Central memory CD8-positive, alpha-beta T cell (primary cell): ENCODE measurements at regions not wholly inside any gene's neighbourhood (a gene's known extent, or its start where the extent isn't known, plus 50 kb on each side); places are given as distances from the start of the nearest gene placed in this dataset.

Experiments
- ATAC-seq: fragments of 150-1000 bp; cut with Tn5 transposase; replicated peaks from 2 replicates; pipeline ENCODE4 v1.10.0; 2022; ENCODE audit warnings: mild to moderate bottlenecking, moderate FRiP score, moderate number of reproducible peaks; ENCODE audit not compliant: poor library complexity, severe bottlenecking; ENCODE audit errors: extremely low read depth
- DNase-seq, 2 donors: peaks; one replicate each; pipeline ENCODE4 v3.0.0; 2021; ENCODE audit warnings: low spot score in 2 of 2
- H3K27ac Mint-ChIP-seq: one replicate; pipeline ENCODE4 v1.8.0; 2022; ENCODE audit warnings: low read depth, mild to moderate bottlenecking, moderate library complexity, mixed read lengths
- H3K27me3 Mint-ChIP-seq: one replicate; pipeline ENCODE4 v1.8.0; 2022; ENCODE audit warnings: mixed read lengths
- H3K36me3 Mint-ChIP-seq: one replicate; pipeline ENCODE4 v1.8.0; 2022; ENCODE audit warnings: mild to moderate bottlenecking, moderate library complexity, mixed read lengths; ENCODE audit not compliant: insufficient read depth
- H3K4me1 Mint-ChIP-seq: one replicate; pipeline ENCODE4 v1.8.0; 2022; ENCODE audit warnings: mixed read lengths
- H3K4me3 Mint-ChIP-seq: one replicate; pipeline ENCODE4 v1.8.0; 2022; ENCODE audit warnings: mild to moderate bottlenecking, moderate library complexity, mixed read lengths
- H3K9me3 Mint-ChIP-seq: one replicate; pipeline ENCODE4 v1.8.0; 2022; ENCODE audit warnings: mixed read lengths

- Mint-ChIP-seq H3K4me1 (no peaks in the 10 kb centered on the region), H3K27me3 (no peaks in the 10 kb centered on the region), H3K36me3 (no peaks in the 10 kb centered on the region), H3K9me3 (peaks cover 19% of the 10 kb centered on the region), H3K4me3 (no peak overlapping the region), H3K27ac (no peak overlapping the region)
- ATAC-seq (no peak), DNase-seq (no peak)
Observed at GRCh38 chr14:28652782-28653181, 113.8 kb upstream of the FOXG1 start.

- Mint-ChIP-seq H3K36me3 (no peaks in the 10 kb centered on the region), H3K27me3 (no peaks in the 10 kb centered on the region), H3K4me1 (no peaks in the 10 kb centered on the region), H3K27ac (no peak overlapping the region), H3K9me3 (peaks cover 19% of the 10 kb centered on the region), H3K4me3 (no peak overlapping the region)
- no peak for ATAC-seq
- DNase-seq: no peak
Observed at GRCh38 chr14:28653521-28653920, 113.1 kb upstream of the FOXG1 start.

GRCh38 chr14:28656704-28657255 lies 109.8 kb upstream of the FOXG1 start:
- H3K9me3 Mint-ChIP-seq: peaks cover 11% of the 10 kb centered on the region
- H3K27me3 Mint-ChIP-seq: no peaks in the 10 kb centered on the region
- no peak overlapping the region for H3K27ac Mint-ChIP-seq
- H3K4me3 Mint-ChIP-seq: no peak overlapping the region
- ATAC-seq: no peak
- no peaks in the 10 kb centered on the region for H3K4me1 Mint-ChIP-seq
- H3K36me3 Mint-ChIP-seq: no peaks in the 10 kb centered on the region
- DNase-seq: no peak

GRCh38 chr14:28661171-28661772 lies 105.3 kb upstream of the FOXG1 start:
- no peaks in the 10 kb centered on the region for H3K36me3 Mint-ChIP-seq
- H3K27ac Mint-ChIP-seq: no peak overlapping the region
- peaks cover 6% of the 10 kb centered on the region for H3K9me3 Mint-ChIP-seq
- no peaks in the 10 kb centered on the region for H3K27me3 Mint-ChIP-seq
- ATAC-seq (no peak), DNase-seq (no peak)
- no peak overlapping the region for H3K4me3 Mint-ChIP-seq
- no peaks in the 10 kb centered on the region for H3K4me1 Mint-ChIP-seq

- H3K27me3 Mint-ChIP-seq: no peaks in the 10 kb centered on the region
- ATAC-seq: no peak
- no peak overlapping the region for H3K4me3 Mint-ChIP-seq
Observed at GRCh38 chr14:28666961-28667360, 99.6 kb upstream of the FOXG1 start.

GRCh38 chr14:28671425-28671824 lies 95.2 kb upstream of the FOXG1 start:
- no peak for ATAC-seq
- Mint-ChIP-seq H3K4me1 (no peaks in the 10 kb centered on the region), H3K9me3 (peaks cover 28% of the 10 kb centered on the region), H3K27me3 (no peaks in the 10 kb centered on the region), H3K36me3 (no peaks in the 10 kb centered on the region), H3K27ac (no peak overlapping the region), H3K4me3 (no peak overlapping the region)
- no peak for DNase-seq

More at GRCh38 chr14:28666961-28667360, 99.6 kb upstream of the FOXG1 start:
- no peaks in the 10 kb centered on the region for H3K4me1 Mint-ChIP-seq
- H3K36me3 Mint-ChIP-seq: no peaks in the 10 kb centered on the region
- H3K9me3 Mint-ChIP-seq: peaks cover 13% of the 10 kb centered on the region
- no peak overlapping the region for H3K27ac Mint-ChIP-seq
- DNase-seq: no peak

GRCh38 chr14:28673056-28673455 lies 93.5 kb upstream of the FOXG1 start:
- no peaks in the 10 kb centered on the region for H3K36me3 Mint-ChIP-seq
- ATAC-seq (no peak), DNase-seq (no peak)
- peaks cover 28% of the 10 kb centered on the region for H3K9me3 Mint-ChIP-seq
- H3K27me3 Mint-ChIP-seq: no peaks in the 10 kb centered on the region
- H3K27ac Mint-ChIP-seq: no peak overlapping the region
- H3K4me1 Mint-ChIP-seq: no peaks in the 10 kb centered on the region
- no peak overlapping the region for H3K4me3 Mint-ChIP-seq

- peaks cover 19% of the 10 kb centered on the region for H3K9me3 Mint-ChIP-seq
- no peak for ATAC-seq
- no peaks in the 10 kb centered on the region for H3K36me3 Mint-ChIP-seq
- H3K27ac Mint-ChIP-seq: no peak overlapping the region
- H3K4me3 Mint-ChIP-seq: no peak overlapping the region
- H3K27me3 Mint-ChIP-seq: no peaks in the 10 kb centered on the region
- no peak for DNase-seq
- no peaks in the 10 kb centered on the region for H3K4me1 Mint-ChIP-seq
Observed at GRCh38 chr14:28676479-28676878, 90.1 kb upstream of the FOXG1 start.

- H3K27me3 Mint-ChIP-seq: no peaks in the 10 kb centered on the region
- ATAC-seq (no peak), DNase-seq (no peak)
- no peaks in the 10 kb centered on the region for H3K4me1 Mint-ChIP-seq
- H3K36me3 Mint-ChIP-seq: no peaks in the 10 kb centered on the region
- no peak overlapping the region for H3K27ac Mint-ChIP-seq
- peaks cover 16% of the 10 kb centered on the region for H3K9me3 Mint-ChIP-seq
- H3K4me3 Mint-ChIP-seq: no peak overlapping the region
Observed at GRCh38 chr14:28677381-28677780, 89.2 kb upstream of the FOXG1 start.

- Mint-ChIP-seq H3K4me1 (no peaks in the 10 kb centered on the region), H3K27me3 (no peaks in the 10 kb centered on the region), H3K27ac (no peak overlapping the region), H3K9me3 (peaks cover 15% of the 10 kb centered on the region), H3K4me3 (no peak overlapping the region), H3K36me3 (no peaks in the 10 kb centered on the region)
- ATAC-seq (no peak), DNase-seq (no peak)
Observed at GRCh38 chr14:28678887-28679286, 87.7 kb upstream of the FOXG1 start.

- Mint-ChIP-seq H3K36me3 (no peaks in the 10 kb centered on the region), H3K9me3 (peaks cover 33% of the 10 kb centered on the region), H3K4me3 (no peak overlapping the region), H3K27ac (no peak overlapping the region), H3K27me3 (no peaks in the 10 kb centered on the region), H3K4me1 (no peaks in the 10 kb centered on the region)
- DNase-seq: no peak
- no peak for ATAC-seq
Observed at GRCh38 chr14:28681681-28682080, 84.9 kb upstream of the FOXG1 start.

GRCh38 chr14:28690029-28690692 lies 76.4 kb upstream of the FOXG1 start:
- DNase-seq: no peak
- Mint-ChIP-seq H3K27me3 (no peaks in the 10 kb centered on the region), H3K4me1 (no peaks in the 10 kb centered on the region), H3K36me3 (no peaks in the 10 kb centered on the region), H3K9me3 (peaks cover 15% of the 10 kb centered on the region), H3K27ac (no peak overlapping the region), H3K4me3 (no peak overlapping the region)
- ATAC-seq: no peak

GRCh38 chr14:28695109-28695508 lies 71.5 kb upstream of the FOXG1 start:
- H3K27ac Mint-ChIP-seq: no peak overlapping the region

More at GRCh38 chr14:28695109-28695508, 71.5 kb upstream of the FOXG1 start:
- Mint-ChIP-seq H3K36me3 (no peaks in the 10 kb centered on the region), H3K4me3 (no peak overlapping the region), H3K27me3 (no peaks in the 10 kb centered on the region), H3K9me3 (peaks cover 19% of the 10 kb centered on the region), H3K4me1 (no peaks in the 10 kb centered on the region)
- no peak for ATAC-seq
- no peak for DNase-seq
